Left ventricle myocardium superior (tissue), 1 donor: ENCODE measurements at regions not wholly inside any gene's neighbourhood (a gene's known extent, or its start where the extent isn't known, plus 50 kb on each side); places are given as distances from the start of the nearest gene placed in this dataset.

Experiments
- ATAC-seq: fragments of 200-7000 bp; cut with Tn5 transposase; one replicate; pipeline ENCODE4 v1.9.1; 2020; ENCODE audit warnings: mild to moderate bottlenecking, moderate library complexity
- DNase-seq: peaks from one replicate; pipeline ENCODE4 v3.0.0-alpha.2; 2020
- intact Hi-C: fragments of 100-400 bp; cut with micrococcal nuclease; formaldehyde crosslinking; loops from one replicate; pipeline ENCODE4 v1.11.0; 2022
- donor health status: DM: no; HTN: yes; CAD: no; lungs with severe emphysema.

DNA sequence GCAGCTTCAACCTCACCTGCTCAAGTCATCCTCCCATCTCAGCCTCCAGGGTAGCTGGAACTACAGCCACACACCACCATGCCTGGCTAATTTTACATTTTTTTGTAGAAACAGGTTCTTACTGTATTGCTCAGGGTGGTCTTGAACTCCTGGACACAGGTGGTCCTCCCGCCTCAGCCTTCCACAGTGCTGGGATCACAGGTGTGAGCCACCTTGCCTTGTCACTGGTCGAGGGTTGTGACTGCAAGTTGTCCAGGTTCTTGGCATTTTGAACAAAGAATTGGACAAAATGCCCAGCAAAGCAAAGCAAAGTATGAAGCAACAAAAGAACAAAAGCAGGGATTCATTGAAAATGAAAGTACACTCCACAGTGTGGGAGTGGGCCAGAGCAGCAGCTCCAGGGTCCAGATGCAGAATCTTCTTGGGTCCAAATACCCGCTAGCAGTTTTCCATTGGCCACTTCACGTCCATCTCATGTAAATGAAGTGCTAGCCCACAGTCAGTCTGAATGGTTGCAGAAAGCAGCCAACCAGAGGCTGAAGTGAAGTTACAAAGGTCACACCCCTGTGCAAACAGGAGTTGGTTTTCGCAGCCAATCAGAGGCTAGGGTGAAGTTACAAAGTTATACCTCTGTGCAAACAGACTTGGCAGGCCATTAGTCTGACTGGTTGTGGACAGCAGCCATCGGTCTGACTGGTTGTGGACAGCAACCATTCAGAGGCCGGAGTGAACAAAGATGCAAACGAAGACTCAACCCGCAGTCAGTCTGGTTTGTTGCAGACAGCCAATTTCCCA, 109.5 kb upstream of the KIF26B start:
- ATAC-seq (peak; percentile 57), DNase-seq (peak; percentile 37)
- intact Hi-C loops = loop anchor here (10.0 kb wide), 1 partner anchor 190 kb away; no protein-coding TSS in a partner anchor

GRCh38 chr1:245043611-245043940, 111.2 kb upstream of the KIF26B start:
- no peak for DNase-seq
- intact Hi-C loops = loop anchor here (5.0 to 10.0 kb wide), 2 partner anchors 189 to 241 kb away; no protein-coding TSS in a partner anchor
- peak; percentile 47 for ATAC-seq

- ATAC-seq (no peak), DNase-seq (no peak)
- intact Hi-C loops = loop anchor here (5.0 to 10.0 kb wide), 2 partner anchors 186 to 239 kb away; no protein-coding TSS in a partner anchor
These were observed 113.6 kb upstream of the KIF26B start for GRCh38 chr1:245041058-245041698.

GRCh38 chr1:245039196-245039595, 115.6 kb upstream of the KIF26B start:
- no peak for ATAC-seq
- DNase-seq = no peak
- intact Hi-C loops = no loop called here

DNA sequence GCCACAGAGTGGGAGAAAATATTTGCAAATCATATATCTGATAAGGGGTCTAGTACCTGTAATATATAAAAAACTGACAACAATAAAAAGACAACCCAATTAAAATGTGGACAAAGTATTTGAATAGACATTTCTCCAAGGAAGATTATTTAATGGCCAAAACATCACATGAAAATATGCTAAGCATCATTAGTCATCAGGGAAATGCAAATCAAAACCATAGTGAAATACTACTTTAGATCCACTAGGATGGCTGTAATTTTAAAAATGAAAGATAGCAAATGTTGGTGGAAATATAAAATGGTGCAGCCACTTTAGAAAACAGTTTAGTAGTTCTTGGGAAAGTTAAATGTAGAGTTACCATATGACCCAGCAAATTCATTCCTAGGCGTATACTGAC, 118.7 kb upstream of the KIF26B start:
- intact Hi-C loops = no loop called here
- DNase-seq = no peak
- ATAC-seq = no peak

DNA sequence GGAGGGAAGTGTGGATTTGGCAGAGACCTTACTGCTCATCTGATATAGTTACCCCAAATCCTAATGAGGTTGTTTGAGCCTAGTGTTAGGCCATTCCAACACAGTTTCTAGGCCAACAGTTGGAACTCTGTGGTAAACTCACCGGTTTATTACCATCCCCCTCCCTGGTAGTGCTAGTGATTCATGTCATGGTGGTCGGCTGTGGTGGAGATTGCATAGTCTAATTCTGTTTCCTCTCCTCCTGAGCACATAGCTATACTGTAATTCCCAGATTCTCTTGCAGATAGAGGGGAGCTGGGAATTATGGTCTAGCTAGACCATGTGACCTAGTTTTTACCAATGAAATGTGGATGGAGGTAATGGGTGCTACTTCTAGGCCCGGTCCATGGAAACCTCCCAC, 123.7 kb upstream of the KIF26B start:
- ATAC-seq = no peak
- intact Hi-C loops = no loop called here
- no peak for DNase-seq

- no peak for ATAC-seq
- no peak for DNase-seq
- intact Hi-C loops = no loop called here
These were observed 128.5 kb upstream of the KIF26B start for GRCh38 chr1:245026247-245026646.

DNA sequence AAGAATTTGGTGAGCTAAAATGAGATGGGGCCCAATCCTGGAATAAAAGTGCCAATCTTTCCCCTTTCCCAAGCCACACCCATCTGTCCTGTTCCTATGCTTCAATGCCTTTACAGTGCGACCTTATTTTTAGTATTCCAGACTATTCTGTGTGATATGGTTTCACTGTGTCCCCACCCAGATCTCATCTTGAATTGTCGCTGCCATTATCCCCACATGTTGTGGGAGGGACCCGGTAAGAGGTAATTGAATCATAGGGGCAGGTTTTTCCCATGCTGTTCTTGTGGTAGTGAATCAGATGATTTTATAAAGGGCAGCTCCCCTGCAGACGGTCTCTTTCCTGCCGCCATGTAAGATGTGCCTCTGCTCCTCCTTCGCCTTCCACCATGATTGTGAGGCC, 129.3 kb upstream of the KIF26B start:
- DNase-seq = no peak
- intact Hi-C loops = no loop called here
- ATAC-seq = no peak

DNA sequence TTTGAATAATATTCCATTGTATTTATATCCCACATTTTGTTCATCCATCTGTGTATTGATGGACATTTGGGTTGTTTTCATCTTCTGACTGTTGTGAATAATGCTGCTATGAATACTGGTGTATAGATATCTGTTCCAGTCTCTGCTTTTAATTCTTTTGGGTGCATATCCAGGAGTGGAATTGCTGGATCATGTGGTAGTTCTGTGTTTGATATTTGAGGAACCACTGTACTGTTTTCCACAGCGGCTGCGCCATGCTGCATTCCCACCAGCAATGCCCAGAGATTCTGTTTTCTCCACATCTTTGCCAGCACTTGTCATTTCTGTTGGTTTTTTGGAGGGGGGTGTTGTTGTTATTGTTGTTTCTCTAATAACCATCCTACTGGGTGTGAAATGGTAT, 131.6 kb upstream of the KIF26B start:
- no peak for ATAC-seq
- intact Hi-C loops = no loop called here
- DNase-seq = no peak

- no peak for DNase-seq
- ATAC-seq = peak; percentile 29
- intact Hi-C loops = no loop called here
These were observed 134.8 kb upstream of the KIF26B start for GRCh38 chr1:245019910-245020486.

DNA sequence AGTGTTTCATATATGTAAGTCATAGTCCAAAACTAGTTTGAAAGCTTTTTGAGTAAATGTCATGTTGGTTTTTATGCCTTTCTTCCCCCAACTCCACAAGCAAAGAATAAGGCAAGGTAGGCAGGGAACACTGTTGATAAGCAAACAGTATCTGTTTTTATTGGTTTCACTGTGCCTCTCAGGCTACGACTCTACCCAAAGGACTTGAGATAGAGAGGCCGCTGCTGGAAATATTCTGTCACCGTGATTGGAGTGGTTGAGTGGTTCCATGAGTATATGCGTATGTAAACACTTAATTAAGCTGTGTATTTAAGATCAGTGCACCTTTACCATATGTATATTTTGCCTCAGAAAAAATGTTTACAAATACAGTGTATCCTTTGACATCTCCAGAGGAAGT, 138.1 kb upstream of the KIF26B start:
- intact Hi-C loops = no loop called here
- DNase-seq (no peak), ATAC-seq (peak; percentile 81)

DNA sequence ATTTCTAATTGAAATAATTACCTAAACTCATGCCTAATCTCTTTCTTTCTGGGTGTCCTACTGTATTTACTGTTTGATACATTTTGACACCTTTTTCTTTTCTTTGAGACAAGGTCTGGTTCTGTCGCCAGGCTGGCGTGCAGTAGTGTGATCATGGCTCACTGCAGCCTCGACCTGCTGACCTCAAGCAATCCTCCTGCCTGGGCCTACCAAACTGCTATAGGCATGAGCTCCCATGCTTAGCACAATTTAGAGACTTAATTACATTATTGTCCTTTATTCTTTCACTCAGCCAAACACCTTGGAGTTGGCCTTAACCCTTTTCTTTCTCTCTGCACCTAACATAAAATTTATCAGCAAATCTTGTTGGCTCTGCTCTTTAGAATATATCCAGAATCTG, 139.8 kb upstream of the KIF26B start:
- DNase-seq (no peak), ATAC-seq (no peak)
- intact Hi-C loops = no loop called here

GRCh38 chr1:245014247-245015029, 140.3 kb upstream of the KIF26B start:
- no peak for ATAC-seq

DNA sequence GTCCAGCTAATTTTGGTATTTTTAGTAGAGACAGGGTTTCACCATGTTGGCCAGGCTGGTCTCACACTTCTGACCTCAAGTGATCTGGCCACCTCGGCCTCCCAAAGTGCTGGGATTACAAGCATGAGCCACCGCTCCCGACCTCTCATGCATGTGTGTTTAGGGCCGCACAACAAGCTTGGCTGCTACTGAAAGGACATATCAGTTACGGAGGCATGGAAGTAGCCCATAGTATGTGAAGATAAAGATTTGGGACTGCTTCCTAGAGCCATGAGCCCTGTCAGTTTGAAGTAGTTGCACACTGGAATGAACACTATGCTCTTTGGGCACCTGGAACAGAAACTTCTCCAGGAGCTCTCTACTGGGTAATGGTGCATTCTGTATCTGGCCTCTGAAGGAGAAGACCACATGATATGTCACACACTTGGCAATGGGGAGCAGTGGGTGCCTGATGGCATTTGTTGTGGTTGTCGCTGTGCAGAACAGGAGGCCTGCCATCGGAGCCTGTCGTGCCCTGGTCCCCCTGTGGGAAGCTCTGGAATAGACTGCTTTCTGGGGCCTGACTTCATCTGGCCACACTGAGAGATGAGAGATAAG, 144.7 kb upstream of the KIF26B start:
- intact Hi-C loops = no loop called here

More at GRCh38 chr1:245014247-245015029, 140.3 kb upstream of the KIF26B start:
- DNase-seq = no peak
- intact Hi-C loops = no loop called here

DNA sequence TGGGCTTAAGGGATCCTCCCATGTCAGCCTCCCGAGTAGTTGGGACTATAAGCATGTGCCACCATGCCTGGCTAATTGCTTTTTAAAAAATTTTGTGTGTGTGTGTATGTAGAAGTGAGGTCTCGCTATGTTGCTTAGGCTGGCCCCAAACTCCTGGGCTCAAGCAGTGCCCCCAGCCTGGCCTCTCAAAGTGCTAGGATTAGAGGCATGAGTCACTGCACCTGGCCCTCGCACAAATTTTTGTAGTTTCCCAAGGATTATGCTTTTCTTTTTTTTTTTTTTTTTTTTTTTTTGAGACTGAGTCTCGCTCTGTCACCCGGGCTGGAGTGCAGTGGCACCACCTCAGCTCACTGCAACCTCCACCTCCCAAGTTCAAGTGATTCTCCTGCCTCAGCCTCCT, 144.4 kb upstream of the HNRNPU start:
- ATAC-seq = no peak
- intact Hi-C loops = no loop called here
- DNase-seq = no peak

More for the DNA sequence above, 144.7 kb upstream of the KIF26B start:
- ATAC-seq = peak; percentile 86
- no peak for DNase-seq

DNA sequence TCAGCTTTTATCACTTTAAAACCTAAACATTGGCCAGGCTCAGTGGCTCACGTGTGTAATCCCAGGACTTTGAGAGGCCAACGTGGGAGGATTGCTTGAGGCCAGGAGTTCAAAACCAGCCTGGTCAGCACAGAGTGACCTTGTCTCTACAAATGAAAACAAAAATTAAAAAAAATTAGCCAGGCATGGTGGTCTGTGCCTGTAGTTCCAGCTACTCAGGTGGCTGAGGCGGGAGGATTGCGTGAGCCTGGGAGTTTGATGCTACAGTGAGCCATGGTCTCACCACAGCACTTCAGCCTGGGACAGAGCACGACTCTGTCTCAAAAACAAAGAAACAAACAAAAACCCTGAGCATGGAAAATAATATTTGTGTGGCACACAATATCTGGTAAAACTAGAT, 143.5 kb upstream of the HNRNPU start:
- DNase-seq (no peak), ATAC-seq (no peak)
- intact Hi-C loops = no loop called here

- ATAC-seq (no peak), DNase-seq (no peak)
- intact Hi-C loops = no loop called here
These were observed 138.9 kb upstream of the HNRNPU start for GRCh38 chr1:245003246-245003645.

GRCh38 chr1:245001252-245001651, 136.9 kb upstream of the HNRNPU start:
- no peak for ATAC-seq
- DNase-seq = no peak
- intact Hi-C loops = no loop called here

- DNase-seq (no peak), ATAC-seq (no peak)
- intact Hi-C loops = no loop called here
These were observed 136.5 kb upstream of the HNRNPU start for GRCh38 chr1:245000872-245001188.
